IMR-90 (cell line): ENCODE measurements at regions not wholly inside any gene's neighbourhood (a gene's known extent, or its start where the extent isn't known, plus 50 kb on each side); places are given as distances from the start of the nearest gene placed in this dataset.

Experiments used
- ATAC-seq: fragments of 200-7000 bp; cut with Tn5 transposase; 2 replicates; pipeline ENCODE4 v1.9.1; 2020; ENCODE audit warnings: low read depth, mild to moderate bottlenecking, moderate library complexity
- BruUV-seq: library from RNA; stranded (reverse); fragments of 400-500 nt; replicated peaks from 2 replicates; lab custom pipeline; 2021; lab: Mats Ljungman, UMichigan
- CTCF ChIA-PET: fragments of 300-600 bp; formaldehyde crosslinking; extraction: SDS; loops from one replicate; lab custom pipeline; 2021; ENCODE audit warnings: antibody characterized with exemption; lab: Yijun Ruan, JAX
- POLR2A ChIA-PET: fragments of 300-600 bp; sonication (Branson Sonifier 250); formaldehyde crosslinking; loops from one replicate; lab custom pipeline; 2022; ENCODE audit warnings: antibody characterized with exemption; ENCODE audit not compliant: unreplicated experiment; lab: Charles Lee
- DNase-seq: peaks from one replicate; pipeline ENCODE4 v3.0.0; 2013
- H2AFZ ChIP-seq: replicated peaks from 2 replicates; pipeline ENCODE3; 2013; ENCODE audit warnings: low read length, mild to moderate bottlenecking; ENCODE audit not compliant: poor library complexity
- H2AK5ac ChIP-seq: 2 replicates; pipeline ENCODE4 v1.6.1; 2013; ENCODE audit warnings: low read depth, low read length, inconsistent platforms
- H2AK9ac ChIP-seq: replicated peaks from 2 replicates; pipeline ENCODE3; 2013; ENCODE audit warnings: mild to moderate bottlenecking, low read depth, low read length, moderate library complexity; ENCODE audit not compliant: poor library complexity
- H2BK120ac ChIP-seq: 2 replicates; pipeline ENCODE4 v1.6.1; 2013; ENCODE audit warnings: low read depth, low read length, inconsistent platforms
- H2BK15ac ChIP-seq: 3 replicates; pipeline ENCODE4 v1.6.1; 2013; ENCODE audit warnings: low read depth, low read length, inconsistent platforms
- H2BK20ac ChIP-seq: 2 replicates; pipeline ENCODE4 v1.6.1; 2013; ENCODE audit warnings: low read depth, mild to moderate bottlenecking, inconsistent platforms, low read length, moderate library complexity
- H2BK5ac ChIP-seq: 2 replicates; pipeline ENCODE4 v1.6.1; 2013; ENCODE audit warnings: mild to moderate bottlenecking, low read depth, low read length, inconsistent platforms; ENCODE audit not compliant: poor library complexity, severe bottlenecking
- H3K14ac ChIP-seq: replicated peaks from 2 replicates; pipeline ENCODE4 v1.6.1; 2013; ENCODE audit warnings: low read depth, low read length, inconsistent platforms
- H3K18ac ChIP-seq: 2 replicates; pipeline ENCODE4 v1.6.1; 2013; ENCODE audit warnings: low read depth, low read length, control low read depth
- H3K23ac ChIP-seq: 2 replicates; pipeline ENCODE4 v1.6.1; 2013; ENCODE audit warnings: low read depth, low read length, inconsistent platforms
- H3K27ac ChIP-seq: 2 replicates; pipeline ENCODE4 v1.5.1; 2013; ENCODE audit warnings: mild to moderate bottlenecking, control low read depth, low read length; ENCODE audit not compliant: insufficient read depth
- H3K27me3 ChIP-seq: 2 replicates; pipeline ENCODE4 v1.6.1; 2013; ENCODE audit warnings: low read length; ENCODE audit not compliant: control insufficient read depth, insufficient read depth
- H3K36me3 ChIP-seq: 2 replicates; pipeline ENCODE4 v1.6.1; 2013; ENCODE audit warnings: low read length, mixed read lengths; ENCODE audit not compliant: control insufficient read depth, insufficient read depth
- H3K4ac ChIP-seq: 2 replicates; pipeline ENCODE4 v1.6.1; 2013; ENCODE audit warnings: low read depth, low read length, inconsistent platforms
- H3K4me1 ChIP-seq: 2 replicates; pipeline ENCODE4 v1.6.1; 2013; ENCODE audit warnings: low read length, mixed read lengths; ENCODE audit not compliant: control insufficient read depth, insufficient read depth
- H3K4me2 ChIP-seq: 2 replicates; pipeline ENCODE4 v1.6.1; 2013; ENCODE audit warnings: low read depth, mild to moderate bottlenecking, control low read depth, low read length, moderate library complexity
- H3K4me3 ChIP-seq: 2 replicates; pipeline ENCODE4 v1.5.1; 2013; ENCODE audit warnings: low read depth, mild to moderate bottlenecking, control low read depth, low read length, moderate library complexity; ENCODE audit not compliant: insufficient read depth
- H3K56ac ChIP-seq: 2 replicates; pipeline ENCODE4 v1.6.1; 2013; ENCODE audit warnings: low read length, inconsistent platforms; ENCODE audit not compliant: insufficient read depth; ENCODE audit errors: extremely low read depth
- H3K79me1 ChIP-seq, 2 experiments: 2 replicates each; pipeline ENCODE4 v1.6.1; 2013; ENCODE audit warnings: low read length in 2 of 2, inconsistent platforms in 1 of 2, low read depth in 1 of 2
- H3K9ac ChIP-seq: 2 replicates; pipeline ENCODE4 v1.6.1; 2013; ENCODE audit warnings: low read depth, low read length, control low read depth
- H3K9me1 ChIP-seq: 2 replicates; pipeline ENCODE4 v1.6.1; 2013; ENCODE audit warnings: low read length, inconsistent platforms; ENCODE audit not compliant: insufficient read depth
- H3K9me3 ChIP-seq: 2 replicates; pipeline ENCODE4 v1.6.1; 2013; ENCODE audit warnings: low read length; ENCODE audit not compliant: control insufficient read depth, insufficient read depth
- H4K20me1 ChIP-seq: 2 replicates; pipeline ENCODE4 v1.6.1; 2013; ENCODE audit warnings: low read length, inconsistent platforms; ENCODE audit not compliant: insufficient read depth
- H4K5ac ChIP-seq: 2 replicates; pipeline ENCODE4 v1.6.1; 2013; ENCODE audit warnings: mild to moderate bottlenecking, low read depth, low read length, control low read depth
- H4K8ac ChIP-seq, 2 experiments: 2 replicates each; pipeline ENCODE4 v1.6.1; 2013; ENCODE audit warnings: low read depth in 2 of 2, low read length in 2 of 2, control low read depth in 1 of 2, inconsistent platforms in 1 of 2
- H4K91ac ChIP-seq: 2 replicates; pipeline ENCODE4 v1.6.1; 2013; ENCODE audit warnings: low read depth, low read length, inconsistent platforms; ENCODE audit not compliant: insufficient read depth
- MAFK ChIP-seq: IDR thresholded peaks from 2 replicates; pipeline ENCODE4 v1.6.1; 2012; ENCODE audit warnings: low read depth, low read length, improper control_type of control experiment
- MAZ ChIP-seq: IDR thresholded peaks from 2 replicates; pipeline ENCODE4 v1.6.1; 2012; ENCODE audit warnings: low read depth, mild to moderate bottlenecking, low read length, improper control_type of control experiment, moderate library complexity, borderline replicate concordance
- MXI1 ChIP-seq: IDR thresholded peaks from 2 replicates; pipeline ENCODE4 v1.6.1; 2012; ENCODE audit warnings: low read depth, mild to moderate bottlenecking, low read length, moderate library complexity, borderline replicate concordance
- POLR2A ChIP-seq: IDR thresholded peaks from 2 replicates; pipeline ENCODE4 v1.6.1; 2012; ENCODE audit warnings: mild to moderate bottlenecking, low read depth, low read length
- WGBS, 2 experiments: methylation state at CpG; one replicate each; pipeline versions ENCODE4 v1.1.5 to v1.1.7; 2013; ENCODE audit warnings: missing lambda C conversion rate in 2 of 2; ENCODE audit not compliant: insufficient read length in 1 of 2; ENCODE audit errors: extremely low coverage in 2 of 2; 5-methylcytosine and 5-hydroxymethylcytosine counted together
- dilution Hi-C: fragments of 300-500 bp; cut with HindIII; formaldehyde crosslinking; loops from one replicate; pipeline ENCODE4 v1.14.3; 2018; ENCODE audit warnings: low sequenced_read_pairs; ENCODE audit not compliant: unreplicated experiment
- in situ Hi-C: fragments of 300-500 bp; cut with MboI; formaldehyde crosslinking; loops from 3 replicates; pipeline ENCODE4 v1.14.3; 2019; ENCODE audit warnings: low sequenced_read_pairs, inconsistent platforms, mixed read lengths
- intact Hi-C: fragments of 100-400 bp; cut with micrococcal nuclease; formaldehyde crosslinking; loops from 2 replicates; pipeline ENCODE4 v1.10.0; 2022
- TF ChIP-seq, protein P1 (sequence below): fragments of 150-350 bp; IDR thresholded peaks from 2 replicates; pipeline ENCODE4 v1.6.1; 2016; ENCODE audit warnings: low read depth, mild to moderate bottlenecking, low read length, moderate library complexity, borderline replicate concordance

DNA sequence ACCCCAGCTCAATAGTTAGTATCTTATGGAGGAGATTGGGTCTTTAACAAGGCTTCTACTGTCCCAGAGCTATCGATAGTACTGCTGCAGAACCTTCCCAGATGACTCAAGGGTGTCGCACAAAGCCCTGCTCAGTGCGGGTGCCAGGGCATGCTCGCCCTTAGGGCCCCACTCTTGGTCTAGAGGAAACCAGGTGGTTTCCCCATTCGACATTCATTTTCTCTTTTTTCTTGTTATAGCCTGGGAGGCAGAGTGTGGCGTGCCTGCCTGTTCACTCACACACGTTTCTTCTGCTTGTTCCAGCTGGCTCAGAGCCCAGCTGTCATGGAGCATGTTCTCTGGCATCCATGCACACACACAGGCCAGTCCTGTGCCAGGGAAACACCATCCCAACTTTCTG lies 144.5 kb downstream of the SMIM20 start:
- no peak overlapping the region for H3K56ac ChIP-seq
- H3K27ac ChIP-seq = no peak overlapping the region
- ATAC-seq (no peak), DNase-seq (no peak)
- BruUV-seq = no TSS peak
- no peak overlapping the region for H3K23ac ChIP-seq
- 53% methylated on average over 6 of the region's 7 CpGs; no CpG with 5 or more reads in 1 of the 2 experiments for WGBS, 2 experiments
- ChIA-PET POLR2A (no interaction called here), CTCF (no interaction called here)
- no peak overlapping the region for H3K4ac ChIP-seq
- no peaks in the 10 kb centered on the region for H3K9me1 ChIP-seq
- in situ Hi-C loops = no loop called here
- H2BK15ac ChIP-seq = no peak overlapping the region; the same call in 2 of the 3 replicates
- no peak overlapping the region for H4K8ac ChIP-seq
- no peaks in the 10 kb centered on the region for H3K36me3 ChIP-seq
- H3K79me1 ChIP-seq = no peaks in the 10 kb centered on the region
- H3K9me3 ChIP-seq = 0 out of 2 replicates have a peak, but pooled peaks cover 2% of the 10 kb centered on the region
- no peak overlapping the region for H2BK120ac ChIP-seq
- H3K14ac ChIP-seq = no peak overlapping the region
- H2BK20ac ChIP-seq = no peak overlapping the region
- H3K18ac ChIP-seq = no peak overlapping the region
- 0 out of 2 replicates have a peak overlapping the region, but pooled peaks have one; percentile 8 for H2AK5ac ChIP-seq
- H4K20me1 ChIP-seq = no peaks in the 10 kb centered on the region
- H2AFZ ChIP-seq = peak overlapping the region; percentile 9
- no peak overlapping the region for H2BK5ac ChIP-seq
- H2AK9ac ChIP-seq = no peak overlapping the region
- intact Hi-C loops = no loop called here
- no peak overlapping the region for H3K4me2 ChIP-seq
- H3K4me3 ChIP-seq = no peak overlapping the region
- dilution Hi-C loops = no loop called here
- H3K27me3 ChIP-seq = no peaks in the 10 kb centered on the region
- no peak overlapping the region for H3K9ac ChIP-seq
- peaks cover 9% of the 10 kb centered on the region for H3K4me1 ChIP-seq
- H4K91ac ChIP-seq = no peak overlapping the region
- TF ChIP-seq MXI1 (no peak), POLR2A (no peak), MAFK (no peak), MAZ (no peak)
- TF ChIP-seq, protein P1, sequence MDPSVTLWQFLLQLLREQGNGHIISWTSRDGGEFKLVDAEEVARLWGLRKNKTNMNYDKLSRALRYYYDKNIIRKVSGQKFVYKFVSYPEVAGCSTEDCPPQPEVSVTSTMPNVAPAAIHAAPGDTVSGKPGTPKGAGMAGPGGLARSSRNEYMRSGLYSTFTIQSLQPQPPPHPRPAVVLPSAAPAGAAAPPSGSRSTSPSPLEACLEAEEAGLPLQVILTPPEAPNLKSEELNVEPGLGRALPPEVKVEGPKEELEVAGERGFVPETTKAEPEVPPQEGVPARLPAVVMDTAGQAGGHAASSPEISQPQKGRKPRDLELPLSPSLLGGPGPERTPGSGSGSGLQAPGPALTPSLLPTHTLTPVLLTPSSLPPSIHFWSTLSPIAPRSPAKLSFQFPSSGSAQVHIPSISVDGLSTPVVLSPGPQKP = no peak
- H4K5ac ChIP-seq = no peak overlapping the region
